GM12865 (cell line): ENCODE measurements at regions not wholly inside any gene's neighbourhood (a gene's known extent, or its start where the extent isn't known, plus 50 kb on each side); places are given as distances from the start of the nearest gene placed in this dataset.
"Not testable (repeated sequence)": the region's sequence is repeated elsewhere in the genome, so short reads cannot be mapped to it uniquely, and the experiment has no call there.

Experiments
- DNase-seq: peaks from one replicate; pipeline ENCODE4 v3.0.0; 2010; ENCODE audit warnings: low read depth
- H3K4me3 ChIP-seq: 2 replicates; pipeline ENCODE4 v1.5.1; 2011; ENCODE audit warnings: mild to moderate bottlenecking, low read depth, low read length, control low read depth
- TF ChIP-seq, protein P1 (sequence below): IDR thresholded peaks from 2 replicates; pipeline ENCODE4 v1.5.1; 2011; ENCODE audit warnings: low read length, control low read depth, low read depth, inconsistent platforms; ENCODE audit not compliant: insufficient read depth; ENCODE audit errors: missing control alignments

GRCh38 chr2:54054774-54055173, 60.6 kb upstream of the ACYP2 start:
- TF ChIP-seq, protein P1, sequence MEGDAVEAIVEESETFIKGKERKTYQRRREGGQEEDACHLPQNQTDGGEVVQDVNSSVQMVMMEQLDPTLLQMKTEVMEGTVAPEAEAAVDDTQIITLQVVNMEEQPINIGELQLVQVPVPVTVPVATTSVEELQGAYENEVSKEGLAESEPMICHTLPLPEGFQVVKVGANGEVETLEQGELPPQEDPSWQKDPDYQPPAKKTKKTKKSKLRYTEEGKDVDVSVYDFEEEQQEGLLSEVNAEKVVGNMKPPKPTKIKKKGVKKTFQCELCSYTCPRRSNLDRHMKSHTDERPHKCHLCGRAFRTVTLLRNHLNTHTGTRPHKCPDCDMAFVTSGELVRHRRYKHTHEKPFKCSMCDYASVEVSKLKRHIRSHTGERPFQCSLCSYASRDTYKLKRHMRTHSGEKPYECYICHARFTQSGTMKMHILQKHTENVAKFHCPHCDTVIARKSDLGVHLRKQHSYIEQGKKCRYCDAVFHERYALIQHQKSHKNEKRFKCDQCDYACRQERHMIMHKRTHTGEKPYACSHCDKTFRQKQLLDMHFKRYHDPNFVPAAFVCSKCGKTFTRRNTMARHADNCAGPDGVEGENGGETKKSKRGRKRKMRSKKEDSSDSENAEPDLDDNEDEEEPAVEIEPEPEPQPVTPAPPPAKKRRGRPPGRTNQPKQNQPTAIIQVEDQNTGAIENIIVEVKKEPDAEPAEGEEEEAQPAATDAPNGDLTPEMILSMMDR = no peak
- H3K4me3 ChIP-seq = no peak overlapping the region

GRCh38 chr2:54054271-54054670, 61.1 kb upstream of the ACYP2 start:
- TF ChIP-seq, protein P1 = no peak
- DNase-seq = peak; percentile 75
- no peak overlapping the region for H3K4me3 ChIP-seq

More at GRCh38 chr2:54054774-54055173, 60.6 kb upstream of the ACYP2 start:
- DNase-seq = no peak

DNA sequence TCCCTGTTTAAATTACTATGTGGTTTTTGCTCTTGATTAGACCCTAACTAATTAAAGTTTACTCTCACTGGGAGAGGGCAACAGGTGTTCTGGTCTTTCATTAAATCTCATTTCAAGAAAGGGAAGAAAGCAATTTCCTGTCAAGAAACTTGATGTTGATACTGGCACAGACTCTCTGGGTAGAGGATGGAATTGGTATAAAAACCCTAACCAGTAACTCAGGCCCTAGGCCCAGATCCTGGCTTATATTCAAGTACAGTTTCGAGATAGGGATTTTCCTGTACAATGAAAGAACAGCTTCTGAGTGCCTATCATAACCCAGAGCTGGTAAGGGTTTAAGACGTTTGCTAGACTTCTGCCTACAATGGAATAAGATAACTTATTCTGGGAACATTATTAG, 61.6 kb upstream of the ACYP2 start:
- H3K4me3 ChIP-seq = no peak overlapping the region
- DNase-seq = peak; percentile 31
- TF ChIP-seq, protein P1 = no peak

GRCh38 chr2:54052825-54053718, 62.3 kb upstream of the ACYP2 start:
- TF ChIP-seq, protein P1 = peak; percentile 21
- H3K4me3 ChIP-seq = no peak overlapping the region
- peak; percentile 33 for DNase-seq

GRCh38 chr2:54050445-54050844, 65.0 kb upstream of the ACYP2 start:
- DNase-seq = no peak
- H3K4me3 ChIP-seq = no peak overlapping the region
- TF ChIP-seq, protein P1 = no peak

GRCh38 chr2:54049365-54049764, 66.0 kb upstream of the ACYP2 start:
- no peak overlapping the region for H3K4me3 ChIP-seq
- TF ChIP-seq, protein P1 = no peak
- DNase-seq = no peak

DNA sequence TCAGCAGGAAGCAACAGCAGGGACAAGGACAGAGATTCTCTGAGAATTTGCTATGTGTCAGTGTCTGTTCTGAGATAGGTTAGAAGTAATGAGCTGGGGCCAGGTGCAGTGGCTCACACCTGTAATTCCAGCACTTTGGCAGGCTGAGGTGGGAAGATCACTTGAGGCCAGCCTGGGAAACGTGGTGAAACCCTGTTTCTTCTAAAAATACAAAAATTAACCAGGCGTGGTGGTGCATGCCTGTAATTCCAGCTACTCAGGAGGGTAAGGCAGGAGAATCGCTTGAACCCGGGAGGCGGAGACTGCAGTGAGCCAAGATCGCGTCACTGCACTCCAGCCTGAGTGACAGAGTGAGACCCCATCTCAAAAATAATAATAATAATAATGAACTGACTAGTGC, 66.5 kb upstream of the ACYP2 start:
- not testable (repeated sequence) for DNase-seq, H3K4me3 ChIP-seq
